GM04503 (cell line): ENCODE measurements at regions not wholly inside any gene's neighbourhood (a gene's known extent, or its start where the extent isn't known, plus 50 kb on each side); places are given as distances from the start of the nearest gene placed in this dataset.
"Not testable (repeated sequence)": the region's sequence is repeated elsewhere in the genome, so short reads cannot be mapped to it uniquely, and the experiment has no call there.

ENCODE experiments used
- DNase-seq: peaks from one replicate; pipeline ENCODE4 v3.0.0-alpha.2; 2012; ENCODE audit warnings: low read depth

DNA sequence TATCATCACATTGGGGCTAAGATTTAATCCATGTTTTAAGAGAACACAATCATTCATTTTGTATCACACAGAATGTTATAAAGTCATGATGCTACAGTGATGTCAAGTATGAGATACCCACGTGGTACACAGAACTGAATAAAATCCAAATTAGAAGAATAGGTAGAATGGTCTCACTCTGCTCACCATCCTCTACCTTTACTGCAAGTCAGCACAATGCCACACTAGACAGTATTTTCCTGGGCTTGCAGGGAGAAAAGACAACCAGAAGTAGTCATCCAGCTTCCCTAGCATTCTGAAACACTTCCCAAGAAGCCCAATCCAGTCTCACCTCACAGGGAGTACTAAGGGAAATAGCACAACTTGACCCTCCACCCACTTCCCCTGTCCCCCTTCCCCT is 856.2 kb upstream of the NRXN1 start:
- DNase-seq, result no peak

DNA sequence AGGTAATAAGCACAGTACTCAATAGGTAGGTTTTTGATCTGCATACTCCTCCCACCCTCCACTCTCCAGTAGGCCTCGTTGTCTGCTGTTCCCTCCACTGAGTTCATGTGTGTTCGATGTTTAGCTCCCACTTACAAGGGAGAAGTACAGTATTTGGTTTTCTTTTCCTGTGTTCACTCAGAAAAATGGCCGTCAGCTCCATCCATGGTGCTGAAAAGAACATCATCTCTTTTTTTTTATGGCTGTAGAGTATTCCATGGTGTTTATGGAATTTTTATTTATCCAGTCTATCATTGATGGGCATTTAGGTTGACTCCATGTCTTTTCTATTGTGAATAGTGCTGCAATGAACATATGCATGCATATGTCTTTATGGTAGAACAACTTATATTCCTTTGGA is 849.7 kb upstream of the NRXN1 start:
- DNase-seq, result no peak

DNA sequence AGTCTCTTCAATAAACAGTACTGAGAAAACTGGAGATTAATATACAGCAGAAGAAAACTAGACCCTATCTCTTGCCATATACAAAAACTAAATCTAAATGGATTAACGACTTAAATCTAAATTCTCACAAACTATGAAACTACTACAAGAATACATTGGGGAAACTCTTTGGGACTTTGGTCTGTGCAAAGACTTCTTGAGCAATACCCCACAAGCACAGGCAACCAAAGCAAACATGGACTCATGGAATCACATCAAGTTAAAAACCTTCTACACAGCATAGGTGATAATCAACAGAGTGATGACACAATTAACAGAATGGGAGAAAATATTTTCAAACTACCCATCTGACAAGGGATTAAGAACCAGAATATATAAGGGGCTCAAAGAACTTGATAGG is 848.2 kb upstream of the NRXN1 start:
- no peak for DNase-seq

DNA sequence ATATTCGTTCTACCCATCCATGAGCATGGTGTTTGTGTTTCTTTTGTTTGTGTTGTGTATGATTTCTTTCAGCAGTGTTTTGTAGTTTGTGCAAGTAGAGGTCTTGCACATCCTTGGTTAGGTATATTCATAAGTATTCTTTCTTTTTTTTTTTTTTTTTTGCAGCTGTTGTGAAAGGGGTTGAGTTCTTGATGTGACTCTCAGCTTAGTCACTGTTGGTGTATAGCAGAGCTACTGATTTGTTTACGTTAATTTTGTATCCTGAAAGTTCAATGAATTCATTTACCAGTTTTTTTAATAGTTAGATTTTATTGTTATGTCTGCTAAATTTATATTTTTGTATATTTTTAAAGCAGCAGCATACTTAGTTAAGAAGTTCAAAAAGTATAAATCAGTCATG is 834.4 kb upstream of the NRXN1 start:
- DNase-seq, result no peak

DNA sequence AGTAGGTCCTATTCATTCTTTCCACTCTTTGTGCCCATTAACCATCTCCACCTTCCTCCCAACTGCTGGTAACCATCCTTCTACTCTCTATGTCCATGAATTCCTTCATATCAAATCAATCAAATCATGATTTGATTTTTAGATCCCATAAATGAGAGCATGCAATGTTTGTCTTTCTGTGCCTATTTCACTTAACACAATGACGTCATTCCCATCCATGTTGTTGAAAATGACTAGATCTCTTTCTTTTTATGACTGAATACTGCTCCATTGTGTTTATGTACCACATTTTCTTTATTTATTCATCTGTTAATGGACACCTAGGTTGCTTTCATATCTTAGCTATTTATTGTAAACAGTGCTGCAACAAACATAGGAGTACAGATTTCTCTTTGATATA is 827.3 kb upstream of the NRXN1 start:
- no peak for DNase-seq

DNA sequence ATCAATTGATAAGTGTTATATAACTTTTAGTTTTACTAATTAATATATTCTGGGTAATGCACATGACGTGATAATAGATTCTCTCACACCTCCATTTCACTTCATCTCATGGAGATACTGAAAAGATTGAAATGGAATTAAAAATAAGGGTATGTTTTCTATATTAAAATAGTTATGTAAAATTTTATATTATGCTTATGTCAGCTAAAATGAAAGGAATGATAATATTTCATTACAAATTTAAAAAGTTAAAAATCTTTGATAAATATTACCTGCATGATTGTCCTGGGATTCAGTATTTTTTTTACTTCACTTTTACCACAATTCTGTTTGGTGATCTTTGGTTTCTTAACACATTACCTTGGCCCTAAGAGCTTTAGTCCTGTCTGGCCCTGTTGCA is 823.8 kb upstream of the NRXN1 start:
- no peak for DNase-seq

DNA sequence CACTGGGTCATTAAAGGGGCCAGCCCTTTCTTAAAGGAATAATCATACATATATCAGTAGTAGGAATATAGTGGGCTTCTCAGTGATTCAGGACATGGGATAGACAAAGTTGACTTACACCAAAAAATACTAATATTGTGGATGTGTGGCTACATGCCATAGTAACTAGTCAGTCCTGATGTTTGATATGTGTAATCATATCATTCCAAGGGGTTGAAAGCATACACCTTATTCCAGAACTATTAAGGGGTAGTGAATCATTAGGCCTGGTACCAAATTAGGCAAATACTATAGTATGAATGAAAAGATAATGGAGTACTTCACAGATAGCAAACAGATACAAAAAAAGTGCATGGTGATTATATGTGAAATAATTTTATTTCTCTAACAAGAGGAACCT is 814.9 kb upstream of the NRXN1 start:
- DNase-seq, result no peak

DNA sequence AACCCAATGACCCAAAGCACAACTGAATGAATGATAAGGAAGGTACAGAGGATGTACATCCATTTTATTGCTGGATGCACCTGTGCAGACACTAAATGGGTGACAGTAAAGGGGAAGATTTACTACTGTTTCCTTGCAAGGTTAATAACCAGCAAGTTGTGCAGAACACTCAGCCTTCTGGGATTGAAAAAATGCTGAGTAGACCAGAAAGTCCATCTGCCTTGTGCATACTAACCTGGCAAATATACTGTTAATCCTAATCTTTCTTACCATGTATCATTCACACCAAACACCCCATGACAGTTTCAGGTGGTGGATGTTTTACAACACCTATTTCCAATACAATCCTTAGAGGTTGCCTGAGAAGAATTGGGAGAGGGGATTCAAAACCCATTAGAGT is 814.1 kb upstream of the NRXN1 start:
- no peak for DNase-seq

DNA sequence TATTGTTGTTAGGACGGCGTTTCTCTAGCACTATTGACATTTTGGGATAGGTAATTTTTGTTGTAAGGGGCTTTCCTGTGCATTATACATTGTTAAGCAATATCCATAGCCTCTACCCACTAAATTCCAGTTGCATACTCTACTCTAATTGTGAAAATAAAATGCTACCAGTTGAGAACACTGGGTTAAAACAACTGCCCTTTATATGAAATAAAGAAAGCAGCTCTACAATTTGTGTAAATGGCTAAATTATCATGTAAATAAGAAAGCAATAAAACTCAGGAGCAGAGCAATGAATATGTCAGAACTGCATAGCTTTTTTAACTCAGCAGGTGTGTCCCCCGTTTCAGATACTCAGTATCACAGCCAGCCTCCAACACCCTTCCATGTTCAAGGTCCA is 812.7 kb upstream of the NRXN1 start:
- DNase-seq, result no peak

DNA sequence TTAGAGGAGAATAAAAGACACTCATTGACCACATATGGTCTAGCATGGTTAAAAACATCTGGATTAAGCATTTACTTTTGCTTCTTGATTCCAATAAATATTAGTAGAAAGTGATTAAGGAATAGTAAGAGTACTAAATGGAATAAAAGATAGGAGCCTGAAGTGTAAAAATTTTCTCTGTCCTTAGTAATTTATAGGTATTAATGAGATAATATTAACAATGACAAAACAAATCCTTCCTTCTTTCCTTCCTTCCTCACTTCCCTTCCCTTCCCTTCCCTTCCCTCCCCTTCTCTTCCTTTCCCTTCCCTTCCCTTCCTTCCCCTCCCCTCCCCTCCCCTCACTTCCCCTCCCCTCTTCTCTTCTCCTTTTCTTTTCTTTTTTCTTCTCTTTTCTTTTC is 797.5 kb upstream of the NRXN1 start:
- DNase-seq, result no peak

DNA sequence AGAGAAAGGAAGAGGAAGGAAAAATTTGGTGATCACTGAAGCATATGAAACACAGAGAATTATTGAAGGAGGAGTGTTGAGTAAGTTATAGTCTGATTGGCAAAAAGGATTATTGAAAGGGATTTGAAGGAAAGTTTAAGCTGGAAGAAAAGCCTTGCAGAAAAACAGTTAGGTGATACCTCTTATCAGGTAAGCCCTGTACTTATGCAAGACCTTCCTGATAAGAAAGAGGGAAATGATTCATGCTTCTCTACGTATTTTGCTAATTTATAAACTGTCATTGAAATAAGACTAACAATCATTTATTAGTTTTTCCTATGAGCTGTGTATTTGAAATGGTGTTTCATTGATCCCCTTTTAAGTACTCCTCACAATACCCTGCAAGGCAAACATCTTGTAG is 793.9 kb upstream of the NRXN1 start:
- no peak for DNase-seq

DNA sequence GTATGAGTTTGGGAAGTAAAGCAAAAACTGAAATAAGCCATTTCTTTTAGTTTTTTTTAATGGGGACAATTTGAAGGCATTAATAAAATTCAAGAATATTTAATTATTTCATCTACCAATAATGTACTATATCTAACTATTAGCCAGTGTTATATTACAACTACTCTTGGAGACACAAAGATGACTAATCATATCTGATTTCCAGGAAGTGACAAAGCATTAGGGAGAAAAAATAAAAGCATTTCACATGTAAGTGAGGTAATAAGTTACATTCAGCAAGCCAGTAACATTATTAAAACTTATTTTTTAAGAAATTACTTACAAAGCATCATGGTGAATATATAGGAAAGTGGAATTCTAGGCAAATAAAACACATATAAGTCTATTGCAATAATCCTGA is 781.3 kb upstream of the NRXN1 start:
- DNase-seq, result no peak

DNA sequence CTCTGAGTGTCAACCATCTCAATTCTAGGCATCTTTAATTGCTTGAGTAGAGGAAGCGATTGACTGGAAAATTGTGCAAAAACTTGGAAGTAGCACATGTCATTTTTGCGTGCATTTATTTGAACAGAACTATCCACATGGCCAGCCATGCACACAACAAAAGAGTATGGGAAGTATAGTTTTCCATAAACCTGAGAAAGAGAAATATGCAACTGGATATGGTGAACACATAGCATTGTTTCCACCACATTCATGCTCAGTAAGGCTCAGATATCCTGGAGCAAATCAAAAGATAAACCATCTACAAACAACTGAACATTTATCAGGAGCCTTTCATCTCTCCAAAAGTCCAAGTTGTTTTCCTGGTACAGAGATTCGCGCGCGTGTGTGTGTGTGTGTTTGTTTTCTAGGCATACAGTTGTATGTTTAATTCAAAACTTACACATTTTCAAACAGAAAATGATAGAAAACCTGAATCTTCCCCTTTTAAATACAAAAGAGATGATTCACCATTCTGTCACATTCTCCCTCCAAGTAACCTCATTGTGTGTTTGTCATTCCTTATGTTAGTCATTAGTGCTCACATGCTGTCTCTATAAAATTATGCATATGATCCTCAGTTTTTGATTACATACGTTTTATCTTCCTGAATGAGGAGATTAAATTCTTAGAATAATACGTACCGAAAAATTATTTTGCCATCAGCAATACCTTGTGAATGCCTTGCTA is 780.4 kb upstream of the NRXN1 start:
- no peak for DNase-seq

DNA sequence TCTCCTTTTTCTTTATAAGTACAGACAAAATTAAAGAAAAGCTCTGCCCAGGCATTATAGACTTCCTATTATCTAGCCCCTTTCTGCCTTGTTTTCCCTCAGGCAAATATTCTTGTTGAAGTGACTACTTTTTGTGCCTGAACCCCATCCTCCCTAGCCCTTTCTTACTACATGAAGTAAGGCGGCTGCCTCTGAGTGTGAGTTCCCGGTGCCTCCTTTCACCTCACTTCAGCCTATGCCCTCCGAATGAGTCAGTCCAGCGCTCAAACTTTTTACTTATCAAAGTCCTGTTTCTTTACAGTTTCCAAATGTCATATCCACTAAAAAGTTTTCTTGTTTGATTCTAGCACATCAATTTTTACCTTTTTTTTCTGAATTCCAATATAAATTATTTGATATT is 778.3 kb upstream of the NRXN1 start:
- DNase-seq, result no peak

DNA sequence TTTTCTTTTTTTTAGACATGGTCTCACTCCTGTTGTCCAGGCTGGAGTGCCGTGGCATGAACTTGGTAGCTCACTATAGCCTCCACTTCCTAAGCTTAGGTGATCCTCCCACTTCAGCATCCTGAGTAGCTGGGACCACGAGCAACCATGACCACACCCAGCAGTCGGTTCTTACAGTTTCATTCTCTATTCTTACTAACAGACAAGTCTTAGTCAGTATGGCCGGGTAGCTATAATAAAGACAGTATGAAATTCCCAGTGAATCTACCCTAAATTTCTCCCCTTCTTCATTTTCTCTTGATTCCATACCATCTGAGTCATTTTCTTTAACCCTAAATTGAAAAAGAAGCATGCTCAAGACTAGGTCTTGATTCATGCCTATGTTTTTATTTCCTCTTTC is 775.3 kb upstream of the NRXN1 start:
- DNase-seq, result no peak

DNA sequence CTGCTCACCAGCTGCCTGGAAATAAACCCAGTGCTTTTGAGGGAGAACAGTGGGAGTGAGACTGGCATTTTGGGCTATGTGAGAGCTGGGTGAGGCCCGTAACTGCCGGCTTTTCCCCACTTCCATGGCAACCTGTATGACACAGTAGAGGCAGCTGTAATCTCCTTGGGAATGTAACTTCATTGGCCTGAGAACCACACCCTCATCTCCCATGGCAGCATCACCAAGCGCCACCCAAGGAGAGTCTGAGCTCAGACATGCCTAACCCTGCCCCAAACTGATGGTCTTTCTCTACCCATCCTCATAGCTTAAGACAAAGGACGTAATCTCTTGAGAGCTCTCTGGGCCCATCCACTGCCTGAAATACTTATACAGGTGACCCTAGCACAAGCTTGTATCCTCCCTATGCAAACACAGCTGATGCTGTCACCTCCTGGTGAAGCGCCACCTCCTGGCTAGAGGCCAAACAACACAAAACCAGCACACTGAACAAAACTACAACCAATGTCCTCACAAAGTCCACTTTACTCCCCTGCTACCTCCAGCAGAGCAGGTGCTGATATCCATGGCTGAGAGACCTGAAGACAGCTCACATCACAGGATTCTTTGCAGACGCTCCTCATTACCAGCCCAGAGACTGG is 763.4 kb upstream of the NRXN1 start:
- no peak for DNase-seq

DNA sequence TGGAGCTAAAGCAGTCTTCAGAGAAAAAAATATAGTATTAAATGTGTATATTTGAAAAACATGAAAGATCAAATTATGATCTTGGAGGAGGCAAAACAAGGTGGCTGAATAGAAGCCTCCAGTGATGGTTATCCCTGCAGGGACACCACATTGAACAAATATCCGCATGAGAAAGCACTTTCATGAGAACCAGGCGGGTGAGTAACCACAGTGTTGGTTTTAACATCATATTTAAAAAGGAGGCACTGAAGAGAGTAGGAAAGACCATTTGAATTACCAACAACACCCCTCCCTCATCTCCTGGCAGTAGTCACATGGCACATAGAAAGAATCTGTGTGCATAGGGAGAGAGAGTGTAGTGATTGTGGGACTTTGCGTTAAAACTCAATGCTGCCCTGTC is 759.6 kb upstream of the NRXN1 start:
- no peak for DNase-seq

DNA sequence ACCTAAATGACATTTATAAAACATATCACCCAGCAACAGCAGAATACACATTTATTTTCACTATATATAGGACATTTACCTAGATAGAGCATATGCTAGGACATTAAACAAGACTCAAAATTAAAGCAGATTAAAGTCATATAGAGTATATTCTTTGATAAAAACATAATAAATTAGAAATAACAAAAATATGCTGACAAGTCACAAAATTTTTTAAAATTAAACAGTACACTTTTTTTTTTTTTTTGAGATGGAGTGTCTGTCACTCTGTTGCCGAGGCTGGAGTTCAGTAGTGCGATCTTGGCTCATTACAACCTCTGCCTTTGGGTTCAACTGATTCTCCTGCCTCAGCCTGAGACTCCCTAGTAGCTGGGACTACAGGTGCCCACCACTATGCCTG is 758.9 kb upstream of the NRXN1 start:
- no peak for DNase-seq

DNA sequence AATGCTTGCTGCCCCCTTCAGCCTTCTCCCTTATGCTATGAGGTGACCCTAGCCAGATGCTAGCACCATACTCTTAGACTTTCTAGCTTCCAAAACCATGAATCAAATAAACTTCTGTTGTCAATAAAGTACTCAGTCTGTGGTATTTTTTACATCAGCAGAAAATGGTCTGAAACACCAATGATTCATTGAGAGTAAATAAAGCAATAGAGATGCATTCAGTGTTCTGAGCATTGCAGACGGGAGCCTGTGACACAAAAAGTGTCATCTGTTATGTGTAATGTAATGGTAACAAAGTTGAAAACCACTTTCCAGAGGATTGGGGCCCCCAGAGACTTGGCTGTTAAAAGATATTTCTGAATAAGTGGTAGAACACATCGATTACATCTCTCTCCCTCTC is 758.0 kb upstream of the NRXN1 start:
- no peak for DNase-seq

DNA sequence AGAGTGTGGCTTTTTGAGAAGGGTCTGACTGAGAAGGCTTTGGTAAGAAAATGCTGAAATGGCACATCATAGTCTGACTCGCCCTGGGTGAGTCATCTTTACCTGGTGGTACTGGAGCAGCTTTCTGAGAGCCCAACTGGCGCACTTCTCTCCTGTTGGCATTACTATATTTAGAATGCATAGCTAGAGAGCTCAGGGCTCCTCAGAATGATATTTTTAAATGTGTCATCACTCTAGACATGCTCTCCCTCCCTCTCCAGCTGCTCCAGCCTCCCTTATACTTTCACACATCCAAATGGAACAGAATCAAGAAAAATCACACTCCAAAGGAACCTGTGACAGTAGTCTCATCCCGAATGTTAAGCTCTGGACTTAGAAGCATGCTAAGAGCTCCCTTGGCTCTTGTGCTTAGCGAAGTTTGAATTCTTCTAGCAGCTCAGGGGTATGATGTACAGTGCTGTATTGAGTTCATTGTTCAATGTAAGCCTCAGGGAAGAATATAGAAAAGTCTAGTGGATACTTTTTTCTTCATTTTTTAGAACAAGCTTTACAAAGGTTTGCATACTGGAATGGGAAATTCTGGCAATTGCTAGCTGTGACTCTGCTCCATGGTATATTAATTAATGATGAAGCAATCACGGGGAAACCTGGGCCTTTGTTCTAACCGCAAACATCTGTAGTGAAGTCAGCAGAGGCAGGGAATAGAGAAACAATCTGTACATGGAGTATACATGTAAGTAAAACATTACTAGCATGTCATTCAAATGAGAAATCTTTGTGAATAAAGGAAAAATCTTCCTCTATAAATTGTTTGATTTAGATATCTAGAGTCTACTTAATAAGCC is 751.2 kb upstream of the NRXN1 start:
- no peak for DNase-seq

DNA sequence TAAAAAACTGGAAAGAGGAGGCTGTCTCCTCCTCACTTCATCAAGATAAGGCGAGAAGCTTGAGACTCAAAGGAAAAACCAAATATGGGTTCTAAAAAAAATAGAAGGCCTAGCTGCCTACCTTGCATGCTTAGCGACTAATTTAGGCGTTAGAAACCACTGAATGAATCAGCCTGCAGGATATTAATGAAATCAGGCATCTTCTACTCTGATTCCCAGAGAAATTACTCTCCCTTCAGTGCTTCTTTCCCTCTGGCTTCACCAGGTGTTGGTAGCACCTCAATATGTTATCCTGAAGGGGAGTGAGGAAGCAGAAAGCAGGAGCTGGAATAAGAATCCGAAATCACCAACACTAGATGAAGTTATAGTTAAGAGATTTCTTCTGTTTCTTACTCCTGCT is 749.8 kb upstream of the NRXN1 start:
- no peak for DNase-seq

DNA sequence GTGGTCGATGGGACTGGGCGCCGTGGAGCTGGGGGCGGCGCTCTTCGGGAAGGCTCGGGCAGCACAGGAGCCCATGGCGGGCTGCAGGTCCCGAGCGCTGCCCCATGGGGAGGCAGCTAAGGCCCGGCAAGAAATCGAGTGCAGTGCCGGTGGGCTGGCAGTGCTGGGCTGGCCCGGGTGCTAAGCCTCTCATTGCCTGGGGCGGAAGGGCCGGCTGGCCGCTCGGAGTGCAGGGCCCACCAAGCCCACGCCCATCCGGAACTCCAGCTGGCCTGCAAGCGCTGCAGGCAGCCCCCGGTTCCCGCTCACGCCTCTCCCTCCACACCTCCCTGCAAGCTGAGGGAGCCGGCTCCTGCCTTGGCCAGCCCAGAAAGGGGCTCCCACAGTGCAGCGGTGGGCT is 748.4 kb upstream of the NRXN1 start:
- no peak for DNase-seq

DNA sequence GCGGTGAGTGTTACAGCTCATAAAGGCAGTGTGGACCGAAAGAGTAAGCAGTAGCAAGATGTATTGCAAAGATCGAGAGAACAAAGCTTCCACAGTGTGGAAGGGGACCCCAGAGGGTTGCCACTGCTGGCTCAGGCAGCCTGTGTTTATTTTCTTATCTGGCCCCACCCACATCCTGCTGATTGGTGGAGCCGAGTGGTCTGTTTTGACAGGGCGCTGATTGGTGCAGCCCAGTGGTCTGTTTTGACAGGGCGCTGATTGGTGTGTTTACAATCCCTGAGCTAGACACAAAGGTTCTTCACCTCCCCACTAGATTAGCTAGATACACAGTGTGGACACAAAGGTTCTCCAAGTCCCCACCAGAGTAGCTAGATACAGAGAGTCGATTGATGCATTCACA is 747.8 kb upstream of the NRXN1 start:
- DNase-seq, result not testable (repeated sequence)
